ENCODE measurements at regions not wholly inside any gene's neighbourhood (a gene's known extent, or its start where the extent isn't known, plus 50 kb on each side); places are given as distances from the start of the nearest gene placed in this dataset.
"Not testable (repeated sequence)": the region's sequence is repeated elsewhere in the genome, so short reads cannot be mapped to it uniquely, and the experiment has no call there.

DNA sequence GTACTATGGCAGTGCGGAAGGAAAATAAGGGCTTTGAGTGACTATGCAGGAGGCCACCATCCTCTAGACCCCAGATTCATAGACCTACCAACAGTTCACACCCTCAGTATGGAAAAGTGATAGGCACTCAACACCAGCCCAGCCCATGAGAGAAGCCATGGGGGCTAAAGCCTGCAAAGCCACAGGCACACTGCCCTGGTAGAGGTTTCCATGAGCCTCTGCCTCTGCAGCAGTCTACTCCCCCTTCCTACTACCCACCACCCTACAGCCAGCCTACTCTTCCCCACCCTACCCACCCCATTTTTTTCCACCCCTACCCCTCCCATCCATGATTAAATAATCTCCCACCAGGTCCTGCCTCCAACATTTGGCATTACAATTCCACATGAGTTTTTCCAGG is 241.9 kb downstream of the CWH43 start:
- DNase-seq (ENCODE audit: low spot score); H3K27me3 Mint-ChIP-seq (ENCODE audit: low read depth); H3K4me3 Mint-ChIP-seq; H3K36me3 Mint-ChIP-seq (ENCODE audit: low read depth); H3K27ac Mint-ChIP-seq; H3K4me1 Mint-ChIP-seq (ENCODE audit: low read depth): not testable (repeated sequence)
- H3K9me3 Mint-ChIP-seq: peaks cover 30% of the 10 kb centered on the region

GRCh38 chr4:49229243-49229642 is 243.2 kb downstream of the CWH43 start:
- H3K4me1 Mint-ChIP-seq (ENCODE audit: low read depth); H3K4me3 Mint-ChIP-seq; DNase-seq (ENCODE audit: low spot score); H3K36me3 Mint-ChIP-seq (ENCODE audit: low read depth); H3K27me3 Mint-ChIP-seq (ENCODE audit: low read depth); H3K27ac Mint-ChIP-seq: not testable (repeated sequence)
- peaks cover 25% of the 10 kb centered on the region for H3K9me3 Mint-ChIP-seq

DNA sequence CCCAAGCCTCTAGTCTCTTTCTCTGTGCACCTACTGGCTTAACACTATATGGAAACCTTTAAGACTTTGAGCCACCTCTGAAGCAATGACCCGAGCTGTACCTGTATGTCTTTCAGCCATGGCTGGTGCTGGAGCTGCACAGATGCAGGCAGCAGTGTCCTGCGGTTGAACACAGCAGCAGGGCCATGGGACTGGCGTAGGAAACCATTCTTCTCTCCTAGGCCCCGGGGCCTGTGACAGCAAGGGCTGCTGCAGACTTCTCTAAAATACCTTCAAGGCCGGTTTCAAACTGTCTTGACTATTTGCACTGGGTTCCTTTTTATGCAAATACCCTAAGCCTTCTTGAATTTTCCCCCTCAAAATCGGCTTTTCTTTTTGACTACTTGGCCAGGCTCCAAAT is 243.6 kb downstream of the CWH43 start:
- H3K27ac Mint-ChIP-seq; H3K4me1 Mint-ChIP-seq (ENCODE audit: low read depth); DNase-seq (ENCODE audit: low spot score); H3K4me3 Mint-ChIP-seq; H3K36me3 Mint-ChIP-seq (ENCODE audit: low read depth); H3K27me3 Mint-ChIP-seq (ENCODE audit: low read depth): not testable (repeated sequence)
- H3K9me3 Mint-ChIP-seq: peaks cover 23% of the 10 kb centered on the region

- not testable (repeated sequence) for H3K4me1 Mint-ChIP-seq (ENCODE audit: low read depth); H3K4me3 Mint-ChIP-seq; DNase-seq (ENCODE audit: low spot score); H3K36me3 Mint-ChIP-seq (ENCODE audit: low read depth); H3K27me3 Mint-ChIP-seq (ENCODE audit: low read depth); H3K27ac Mint-ChIP-seq
- peaks cover 33% of the 10 kb centered on the region for H3K9me3 Mint-ChIP-seq
Measured at GRCh38 chr4:49233346-49233745, 247.3 kb downstream of the CWH43 start.

DNA sequence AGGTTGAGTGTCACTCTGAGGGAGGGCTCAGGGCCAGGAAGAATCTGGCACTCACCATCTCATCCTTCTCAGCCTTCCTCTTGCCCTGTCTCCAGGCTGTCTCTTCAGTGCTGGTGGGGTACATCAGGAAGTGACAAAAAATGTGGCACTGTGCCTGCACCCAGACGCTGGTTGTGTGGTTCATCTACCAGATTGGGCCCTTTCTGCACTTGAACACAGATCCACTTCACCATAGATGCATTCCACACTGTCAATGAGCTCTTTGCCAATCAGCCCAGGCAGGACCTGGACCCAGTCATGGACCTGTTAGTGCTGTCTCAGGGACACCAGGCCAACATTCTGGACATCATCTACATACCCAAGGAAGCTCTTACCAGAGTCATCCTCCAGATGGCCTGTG is 247.7 kb downstream of the CWH43 start:
- H3K27me3 Mint-ChIP-seq (ENCODE audit: low read depth); H3K27ac Mint-ChIP-seq; H3K4me3 Mint-ChIP-seq; H3K36me3 Mint-ChIP-seq (ENCODE audit: low read depth); DNase-seq (ENCODE audit: low spot score); H3K4me1 Mint-ChIP-seq (ENCODE audit: low read depth): not testable (repeated sequence)
- H3K9me3 Mint-ChIP-seq: peaks cover 33% of the 10 kb centered on the region

DNA sequence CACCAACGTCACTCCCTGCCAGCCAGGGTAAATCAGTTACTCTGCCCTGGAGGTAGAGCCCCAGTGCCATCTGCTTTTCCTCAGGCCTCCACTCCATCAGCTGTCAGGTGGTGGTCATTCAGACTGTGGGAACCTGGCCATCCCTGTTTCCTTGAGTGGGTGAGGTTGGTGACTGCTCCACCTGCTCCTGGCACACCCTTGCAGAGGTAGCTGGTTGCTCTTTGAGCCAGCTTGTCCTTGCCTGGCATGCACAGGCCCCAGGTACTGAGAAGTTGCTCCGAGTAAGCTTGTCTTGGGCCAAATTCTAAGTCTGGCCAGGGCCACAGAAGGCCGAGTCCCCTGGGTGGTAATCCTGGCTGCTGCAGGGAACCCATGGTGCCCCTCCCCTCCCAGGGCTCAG is 248.3 kb downstream of the CWH43 start:
- not testable (repeated sequence) for H3K27me3 Mint-ChIP-seq (ENCODE audit: low read depth); H3K4me3 Mint-ChIP-seq; H3K36me3 Mint-ChIP-seq (ENCODE audit: low read depth); DNase-seq (ENCODE audit: low spot score); H3K27ac Mint-ChIP-seq; H3K4me1 Mint-ChIP-seq (ENCODE audit: low read depth)
- H3K9me3 Mint-ChIP-seq: peaks cover 33% of the 10 kb centered on the region

DNA sequence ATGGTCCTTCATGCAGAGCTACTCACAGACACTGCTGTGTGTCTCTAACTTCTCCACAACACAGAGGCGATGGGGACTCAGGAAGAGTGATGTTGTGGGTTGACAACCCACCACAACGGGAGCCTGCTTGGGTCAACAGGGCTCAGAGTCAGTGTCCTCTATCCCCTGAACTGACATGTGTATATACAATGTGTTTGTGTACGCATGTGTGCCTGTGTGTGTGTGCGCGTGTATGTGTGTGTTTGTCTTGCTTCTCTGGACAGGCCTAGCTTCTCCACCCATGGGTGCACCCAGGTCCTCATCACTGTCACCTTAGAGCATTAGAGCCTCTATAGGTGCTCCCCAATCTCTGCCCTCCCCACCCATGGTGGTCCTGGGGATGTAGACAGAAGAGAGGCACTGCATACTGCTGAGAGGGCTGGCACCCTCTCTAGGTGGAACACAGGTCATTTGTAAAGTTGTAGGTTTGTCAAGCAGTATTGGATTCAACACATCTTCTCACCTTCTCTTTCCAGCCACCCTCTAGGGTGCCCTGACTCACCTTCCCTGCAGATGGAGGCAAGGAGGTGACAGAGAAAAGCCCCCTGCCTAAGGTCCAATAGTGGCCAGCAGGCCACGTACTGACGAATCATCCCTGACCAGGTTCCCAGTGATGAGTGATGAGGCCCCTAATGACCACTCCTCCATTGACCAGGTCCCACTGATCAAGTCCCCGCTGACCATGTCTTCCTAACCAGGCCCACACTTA is 249.5 kb downstream of the CWH43 start:
- not testable (repeated sequence) for H3K4me1 Mint-ChIP-seq (ENCODE audit: low read depth); H3K27ac Mint-ChIP-seq; H3K4me3 Mint-ChIP-seq; H3K36me3 Mint-ChIP-seq (ENCODE audit: low read depth); DNase-seq (ENCODE audit: low spot score); H3K27me3 Mint-ChIP-seq (ENCODE audit: low read depth)
- peaks cover 37% of the 10 kb centered on the region for H3K9me3 Mint-ChIP-seq

DNA sequence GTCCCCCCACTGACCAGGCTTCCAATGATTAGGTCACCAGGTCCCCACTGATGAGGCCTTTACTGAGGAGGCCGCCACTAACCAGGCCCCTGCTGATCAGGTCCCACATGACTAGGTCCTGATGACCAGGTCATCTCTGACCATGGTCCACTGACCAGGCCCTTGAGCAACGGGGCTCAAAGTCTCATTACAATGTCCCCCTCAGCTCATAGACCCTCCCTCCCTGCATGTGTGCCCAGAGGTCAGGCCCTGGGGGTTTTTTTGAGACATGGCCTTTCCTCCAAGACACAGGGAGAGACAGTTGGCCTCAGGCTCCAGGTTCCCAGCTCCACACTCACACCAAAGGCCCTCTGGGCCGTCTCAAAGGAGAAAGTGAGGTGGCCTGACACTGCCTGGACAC is 250.4 kb downstream of the CWH43 start:
- not testable (repeated sequence) for H3K4me1 Mint-ChIP-seq (ENCODE audit: low read depth); H3K27ac Mint-ChIP-seq; H3K27me3 Mint-ChIP-seq (ENCODE audit: low read depth); H3K36me3 Mint-ChIP-seq (ENCODE audit: low read depth); H3K4me3 Mint-ChIP-seq; DNase-seq (ENCODE audit: low spot score)
- H3K9me3 Mint-ChIP-seq: peaks cover 38% of the 10 kb centered on the region

GRCh38 chr4:49241295-49241694 is 255.2 kb downstream of the CWH43 start:
- H3K36me3 Mint-ChIP-seq (ENCODE audit: low read depth); H3K27ac Mint-ChIP-seq; H3K4me3 Mint-ChIP-seq; H3K4me1 Mint-ChIP-seq (ENCODE audit: low read depth); H3K27me3 Mint-ChIP-seq (ENCODE audit: low read depth); DNase-seq (ENCODE audit: low spot score): not testable (repeated sequence)
- H3K9me3 Mint-ChIP-seq: peaks cover 38% of the 10 kb centered on the region

DNA sequence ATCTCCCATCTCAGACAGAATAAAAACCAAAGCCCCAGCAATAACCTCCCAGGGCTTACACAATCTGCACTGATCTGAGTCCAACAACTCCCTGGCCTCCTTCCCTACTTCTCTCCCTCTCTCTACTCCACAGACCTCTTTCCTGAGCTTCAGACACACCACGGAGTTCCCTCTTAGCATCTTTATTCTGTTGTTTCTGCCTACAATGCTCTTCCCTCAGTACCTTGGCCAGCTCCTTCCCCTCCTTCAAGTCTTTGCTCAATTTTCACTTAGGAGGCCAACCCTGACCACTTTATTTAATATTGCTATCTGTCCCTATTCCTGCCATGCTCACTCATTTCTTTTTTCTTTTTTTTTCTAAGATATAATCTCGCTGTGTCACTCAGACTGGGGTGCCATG is 276.7 kb downstream of the CWH43 start:
- DNase-seq (ENCODE audit: low spot score); H3K27ac Mint-ChIP-seq; H3K27me3 Mint-ChIP-seq (ENCODE audit: low read depth); H3K9me3 Mint-ChIP-seq; H3K4me3 Mint-ChIP-seq; H3K36me3 Mint-ChIP-seq (ENCODE audit: low read depth); H3K4me1 Mint-ChIP-seq (ENCODE audit: low read depth): not testable (repeated sequence)

DNA sequence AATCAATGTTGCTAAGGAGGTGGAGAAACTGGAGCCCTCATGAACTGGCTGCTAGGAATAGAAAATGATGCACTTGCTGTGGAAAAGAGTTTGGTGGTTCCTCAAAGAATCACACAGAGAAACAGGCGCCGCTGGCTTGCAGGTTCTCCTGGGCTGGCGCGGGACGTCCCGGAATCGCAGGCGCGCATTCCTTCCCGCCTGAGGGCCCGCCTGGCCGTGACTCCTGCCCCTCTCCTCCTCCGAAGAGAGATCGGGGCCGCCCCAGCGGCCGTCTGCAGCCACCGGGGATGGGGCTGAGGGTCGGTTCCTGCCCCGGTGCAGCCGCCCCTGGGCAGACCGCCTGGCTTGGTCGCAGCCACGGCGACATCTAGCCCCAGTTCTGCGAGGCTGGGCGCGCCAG is 284.4 kb downstream of the CWH43 start:
- H3K27ac Mint-ChIP-seq: not testable (repeated sequence)

DNA sequence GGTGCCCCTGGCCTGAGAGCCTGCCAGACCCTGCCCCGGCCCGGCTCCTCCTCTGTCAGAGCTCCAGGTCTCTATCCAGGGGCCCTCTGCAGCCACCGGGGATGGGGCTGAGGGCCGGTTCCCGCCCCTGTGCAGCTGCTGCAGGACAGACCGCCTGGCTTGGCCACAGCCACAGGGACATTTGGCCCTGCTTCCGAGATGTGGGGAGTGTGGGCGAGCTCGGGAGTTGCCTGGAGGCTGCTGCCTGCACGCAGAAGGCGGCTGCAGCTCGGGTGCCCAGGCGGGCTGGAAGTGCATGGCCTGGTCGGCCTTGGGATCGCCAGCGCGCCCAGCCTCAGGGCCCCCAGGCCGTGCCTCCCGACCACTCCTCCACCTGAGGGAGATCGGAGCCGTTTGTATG is 284.8 kb downstream of the CWH43 start:
- not testable (repeated sequence) for H3K27ac Mint-ChIP-seq; H3K4me1 Mint-ChIP-seq (ENCODE audit: low read depth); H3K9me3 Mint-ChIP-seq; DNase-seq (ENCODE audit: low spot score); H3K36me3 Mint-ChIP-seq (ENCODE audit: low read depth); H3K4me3 Mint-ChIP-seq; H3K27me3 Mint-ChIP-seq (ENCODE audit: low read depth)

More for the DNA sequence above, 284.4 kb downstream of the CWH43 start:
- not testable (repeated sequence) for H3K36me3 Mint-ChIP-seq (ENCODE audit: low read depth); H3K27me3 Mint-ChIP-seq (ENCODE audit: low read depth); H3K4me3 Mint-ChIP-seq; H3K4me1 Mint-ChIP-seq (ENCODE audit: low read depth); H3K9me3 Mint-ChIP-seq; DNase-seq (ENCODE audit: low spot score)

GRCh38 chr4:49285905-49286304 is 299.8 kb downstream of the CWH43 start:
- DNase-seq (ENCODE audit: low spot score); H3K4me1 Mint-ChIP-seq (ENCODE audit: low read depth); H3K9me3 Mint-ChIP-seq; H3K27ac Mint-ChIP-seq; H3K27me3 Mint-ChIP-seq (ENCODE audit: low read depth); H3K4me3 Mint-ChIP-seq; H3K36me3 Mint-ChIP-seq (ENCODE audit: low read depth): not testable (repeated sequence)

DNA sequence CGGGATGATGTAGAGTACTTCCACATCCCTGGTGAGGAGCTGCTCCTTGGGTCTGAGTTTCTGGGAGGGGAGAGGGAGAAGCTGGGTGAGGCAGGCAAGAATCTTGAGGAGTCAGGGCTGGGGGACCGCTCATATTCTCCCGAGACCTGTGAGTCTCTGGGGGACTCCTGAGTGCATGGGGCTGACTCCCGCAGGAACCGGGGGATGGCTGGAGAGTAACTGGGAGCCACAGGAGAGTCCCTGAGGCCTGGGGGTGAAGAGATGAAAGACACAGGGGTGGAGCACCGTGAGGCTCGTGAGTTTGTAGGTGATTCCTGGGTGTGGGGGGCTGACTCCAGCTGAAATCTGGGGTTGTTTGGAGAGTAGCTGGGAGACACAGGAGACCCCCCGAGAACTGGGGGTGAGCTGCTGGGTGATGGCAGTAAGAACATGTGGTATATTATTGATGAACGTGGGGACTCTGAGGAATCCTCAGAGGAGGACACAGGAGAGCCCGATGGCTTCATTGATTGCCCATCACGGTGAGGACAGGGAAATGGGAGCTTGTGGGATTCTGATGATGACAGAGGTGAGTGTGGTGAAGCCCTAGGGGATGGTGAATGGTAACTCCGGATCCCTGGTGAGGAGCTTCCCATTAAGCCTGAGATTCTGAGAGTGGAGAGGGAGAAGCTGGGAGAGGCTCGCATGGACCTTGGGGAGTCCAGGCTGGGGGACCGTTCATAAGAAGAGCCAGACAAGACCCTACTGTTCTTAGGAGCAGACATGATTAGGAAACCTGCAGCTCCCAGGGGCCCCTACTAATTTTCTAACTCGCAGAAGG is 301.1 kb downstream of the CWH43 start:
- H3K36me3 Mint-ChIP-seq (ENCODE audit: low read depth); H3K4me1 Mint-ChIP-seq (ENCODE audit: low read depth): not testable (repeated sequence)

DNA sequence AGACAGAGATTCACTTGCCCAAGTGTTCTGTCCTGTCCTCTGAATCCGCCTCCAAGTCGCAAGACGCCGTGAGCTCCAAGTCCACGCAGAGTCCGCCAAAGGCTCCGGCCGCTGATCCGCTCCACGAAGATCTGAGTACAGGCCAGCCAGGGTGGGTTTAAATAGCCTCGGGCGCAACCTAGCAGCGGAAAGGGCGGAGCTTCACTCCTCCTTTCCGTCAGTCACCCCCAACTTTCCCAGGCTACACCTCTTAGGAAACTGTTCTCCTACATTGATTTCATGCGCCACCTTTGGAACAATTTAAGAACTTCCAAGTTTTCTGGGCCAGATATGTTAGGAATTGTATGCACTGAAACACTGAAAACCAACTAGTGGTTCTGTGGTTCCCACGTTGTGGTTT is 301.8 kb downstream of the CWH43 start:
- not testable (repeated sequence) for H3K4me1 Mint-ChIP-seq (ENCODE audit: low read depth); DNase-seq (ENCODE audit: low spot score); H3K4me3 Mint-ChIP-seq; H3K36me3 Mint-ChIP-seq (ENCODE audit: low read depth); H3K27me3 Mint-ChIP-seq (ENCODE audit: low read depth); H3K27ac Mint-ChIP-seq
- peaks cover 17% of the 10 kb centered on the region for H3K9me3 Mint-ChIP-seq

More for the DNA sequence above, 301.1 kb downstream of the CWH43 start:
- not testable (repeated sequence) for H3K27me3 Mint-ChIP-seq (ENCODE audit: low read depth); DNase-seq (ENCODE audit: low spot score); H3K4me3 Mint-ChIP-seq; H3K27ac Mint-ChIP-seq
- H3K9me3 Mint-ChIP-seq: peaks cover 14% of the 10 kb centered on the region

Measured in T-helper 2 cell treated with Interferon-gamma antibody and Interleukin-4, amounts not matched to agents 5 μg/mL and 100 μg/mL, for 36 hours (primary cell).